Sigmoid colon (tissue), 6 donors: ENCODE measurements at regions not wholly inside any gene's neighbourhood (a gene's known extent, or its start where the extent isn't known, plus 50 kb on each side); places are given as distances from the start of the nearest gene placed in this dataset.

ENCODE experiments used
- DNase-seq: peaks from one replicate; pipeline ENCODE4 v3.0.0-alpha.2; 2019
- H3K27ac ChIP-seq, 4 donors: fragments of 200-600 bp; sonication (generic); one replicate each; pipeline ENCODE4 v1.5.1; 2016 to 2019; ENCODE audit warnings: mild to moderate bottlenecking in 1 of 4
- H3K27me3 ChIP-seq, 3 donors: fragments of 200-600 bp; sonication (generic); one replicate each; pipeline ENCODE4 v1.5.1; 2019; ENCODE audit warnings: mild to moderate bottlenecking in 1 of 3
- H3K36me3 ChIP-seq, 4 donors: fragments of 200-600 bp; sonication (generic); one replicate each; pipeline ENCODE4 v1.5.1; 2016 to 2019
- H3K4me1 ChIP-seq, 4 donors: fragments of 200-600 bp; sonication (generic); one replicate each; pipeline ENCODE4 v1.5.1; 2017 to 2019
- H3K4me3 ChIP-seq, 4 donors: fragments of 200-600 bp; sonication (generic); one replicate each; pipeline ENCODE4 v1.5.1; 2017 to 2019; ENCODE audit warnings: mild to moderate bottlenecking in 2 of 4, moderate library complexity in 1 of 4
- H3K9me3 ChIP-seq, 4 donors: fragments of 200-600 bp in 3 of 4; sonication (generic) in 3 of 4; one replicate each; pipeline versions ENCODE4 v1.5.1 to v1.6.1; 2013 to 2019
- CTCF ChIP-seq, 4 experiments: fragments of 450-650 bp in 3 of 4; fragments of 200-600 bp in 1 of 4; IDR thresholded peaks; one replicate each; pipeline ENCODE4 v1.5.1; 2016 to 2019; ENCODE audit warnings: antibody characterized with exemption in 4 of 4, mild to moderate bottlenecking in 3 of 4, moderate library complexity in 2 of 4
- EP300 ChIP-seq, 4 donors: sonication (generic); formaldehyde crosslinking; IDR thresholded peaks; one replicate each; pipeline ENCODE4 v1.6.1; 2017; ENCODE audit warnings: antibody characterized with exemption in 4 of 4
- POLR2A ChIP-seq, 2 donors: fragments of 450-650 bp; IDR thresholded peaks; one replicate each; pipeline ENCODE4 v1.6.1; 2016; ENCODE audit warnings: antibody characterized with exemption in 2 of 2, mild to moderate bottlenecking in 2 of 2, moderate library complexity in 2 of 2
- POLR2AphosphoS5 ChIP-seq, 4 donors: sonication (generic); formaldehyde crosslinking; IDR thresholded peaks; one replicate each; pipeline ENCODE4 v1.6.1; 2017; ENCODE audit warnings: antibody characterized with exemption in 4 of 4
- WGBS, 2 donors: extraction: QIAGEN DNeasy Blood & Tissue Kit; methylation state at CpG; one replicate each; pipeline ENCODE4 v1.1.7; 2013; 5-methylcytosine and 5-hydroxymethylcytosine counted together
- intact Hi-C: fragments of 100-400 bp; cut with DNase I; formaldehyde crosslinking; loops from one replicate; pipeline ENCODE4 v1.15.1; 2023
- donor health status: healthy with polysubstance abuse.
- donor health status: healthy.

GRCh38 chr7:101707587-101707986 lies 78.5 kb upstream of the MYL10 start:
- no peaks in the 10 kb centered on the region for H3K4me1 ChIP-seq
- H3K27ac ChIP-seq, result no peak overlapping the region
- H3K9me3 ChIP-seq, result no peaks in the 10 kb centered on the region
- DNase-seq, result no peak
- intact Hi-C loops, result no loop called here
- peak in 1 of 2 donors; percentile 17 for TF ChIP-seq POLR2A (IDR thresholded peaks at IDR 0.05)
- no peak for TF ChIP-seq CTCF (IDR thresholded peaks at IDR 0.05)
- H3K27me3 ChIP-seq, result peaks cover 0 to 7% (median 0%) of the 10 kb centered on the region in 3 donors
- WGBS, 2 donors, result 12 to 65% methylated on average over 8 of the region's 8 CpGs
- no peak overlapping the region for H3K4me3 ChIP-seq
- H3K36me3 ChIP-seq, result no peaks in the 10 kb centered on the region

DNA sequence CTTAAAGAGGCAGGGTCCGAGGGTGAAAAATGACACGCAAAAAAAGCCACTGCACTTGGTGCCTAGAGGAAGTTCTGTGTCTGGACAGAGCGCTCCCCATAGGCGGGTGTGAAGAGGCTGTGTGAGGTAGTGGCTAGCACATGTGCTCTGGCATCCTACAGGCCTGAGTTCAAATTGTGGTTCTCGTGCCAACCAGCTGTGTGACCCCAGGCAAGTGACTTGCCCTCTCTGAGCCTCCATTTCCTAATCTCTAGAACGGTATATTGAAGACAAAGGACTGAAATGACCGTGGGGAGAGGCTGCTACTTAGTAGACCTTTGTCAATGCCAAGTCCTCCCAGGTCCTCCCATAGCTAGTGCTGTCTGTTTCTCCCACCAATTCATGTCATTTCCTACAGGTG lies 79.1 kb upstream of the MYL10 start:
- Histone ChIP-seq H3K36me3 (no peaks in the 10 kb centered on the region), H3K27me3 (peaks cover 0 to 7% (median 0%) of the 10 kb centered on the region in 3 donors), H3K4me1 (no peaks in the 10 kb centered on the region), H3K4me3 (no peak overlapping the region), H3K9me3 (no peaks in the 10 kb centered on the region), H3K27ac (no peak overlapping the region)
- no peak for TF ChIP-seq CTCF (IDR thresholded peaks at IDR 0.05)
- no peak for TF ChIP-seq POLR2AphosphoS5 (IDR thresholded peaks at IDR 0.05)
- no peak for TF ChIP-seq EP300 (IDR thresholded peaks at IDR 0.05)
- no peak for TF ChIP-seq POLR2A (IDR thresholded peaks at IDR 0.05)
- no peak for DNase-seq
- WGBS, 2 donors, result 30 to 76% methylated on average over 7 of the region's 7 CpGs
- intact Hi-C loops, result no loop called here

DNA sequence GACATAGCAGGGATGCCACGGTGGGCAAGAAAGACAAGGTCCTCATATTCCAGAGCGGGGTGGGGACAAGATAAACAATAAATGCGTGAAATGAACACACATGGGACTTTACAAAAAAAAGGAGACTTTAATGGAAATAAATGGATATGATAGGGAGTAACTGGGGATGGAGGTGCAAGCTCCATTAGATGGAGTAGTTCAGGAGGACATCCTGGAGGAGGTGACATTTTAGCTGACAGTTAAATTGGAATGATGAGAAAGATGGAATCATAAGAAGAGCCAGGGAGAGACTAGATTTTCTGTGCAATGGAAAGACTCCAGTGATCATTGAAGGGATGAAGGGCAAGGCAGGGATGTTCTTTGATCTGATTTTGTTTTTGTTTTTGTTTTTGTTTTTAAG lies 83.6 kb upstream of the MYL10 start:
- intact Hi-C loops, result no loop called here
- WGBS, 2 donors, result 70 to 87% methylated on average over 3 of the region's 3 CpGs
- Histone ChIP-seq H3K4me1 (no peaks in the 10 kb centered on the region), H3K36me3 (no peaks in the 10 kb centered on the region), H3K9me3 (no peaks in the 10 kb centered on the region), H3K27me3 (no peaks in the 10 kb centered on the region), H3K4me3 (no peak overlapping the region), H3K27ac (no peak overlapping the region)
- TF ChIP-seq POLR2A (IDR thresholded peaks at IDR 0.05) (no peak), POLR2AphosphoS5 (IDR thresholded peaks at IDR 0.05) (no peak), CTCF (IDR thresholded peaks at IDR 0.05) (no peak), EP300 (IDR thresholded peaks at IDR 0.05) (no peak)
- no peak for DNase-seq

GRCh38 chr7:101714097-101714496 lies 85.0 kb upstream of the MYL10 start:
- H3K9me3 ChIP-seq, result no peaks in the 10 kb centered on the region
- no peak overlapping the region for H3K27ac ChIP-seq
- no peaks in the 10 kb centered on the region for H3K4me1 ChIP-seq
- no peaks in the 10 kb centered on the region for H3K27me3 ChIP-seq
- intact Hi-C loops, result no loop called here
- WGBS, 2 donors, result 91% methylated on average over 7 of the region's 7 CpGs
- no peaks in the 10 kb centered on the region for H3K36me3 ChIP-seq
- DNase-seq, result no peak
- no peak overlapping the region for H3K4me3 ChIP-seq
- TF ChIP-seq CTCF (IDR thresholded peaks at IDR 0.05), result no peak

DNA sequence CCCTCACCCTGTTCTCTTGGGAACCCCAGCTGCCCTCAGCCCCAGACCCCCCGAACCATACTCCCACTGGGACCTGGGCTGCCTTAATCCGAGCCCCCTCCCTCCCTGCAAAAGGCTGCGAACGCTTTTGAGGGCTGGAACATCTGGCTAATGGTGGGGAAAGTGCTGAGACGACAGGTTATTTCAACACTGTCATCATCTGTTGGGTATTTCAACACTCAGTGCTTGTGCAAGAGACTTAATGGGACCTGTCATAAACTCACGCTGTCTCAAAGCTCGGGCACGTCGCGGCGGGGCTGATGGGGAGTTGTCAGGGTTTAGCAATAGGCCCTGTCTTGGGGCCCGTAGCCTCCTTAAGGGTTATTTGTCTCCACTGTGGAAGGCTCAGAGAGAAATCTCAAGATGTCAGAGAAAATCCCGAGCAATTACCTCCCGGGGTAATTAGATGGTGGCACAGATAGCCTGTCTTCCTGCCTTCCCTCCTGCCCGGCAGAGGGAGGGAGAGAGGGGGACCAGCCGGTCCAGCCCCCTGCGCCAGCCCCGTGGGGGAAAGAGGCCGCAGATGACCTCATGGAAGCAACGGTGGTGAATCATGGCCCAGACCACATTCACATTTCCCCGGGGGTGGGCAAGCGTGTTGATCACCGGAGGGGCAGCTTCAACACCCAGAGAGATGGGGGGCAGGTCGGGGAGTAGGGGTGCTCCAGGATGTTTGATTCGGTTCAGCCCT lies 88.7 kb upstream of the MYL10 start:
- H3K9me3 ChIP-seq, result no peaks in the 10 kb centered on the region
- 28 to 51% methylated on average over 25 of the region's 25 CpGs for WGBS, 2 donors
- no peaks in the 10 kb centered on the region for H3K36me3 ChIP-seq
- no peak overlapping the region for H3K4me3 ChIP-seq
- TF ChIP-seq POLR2AphosphoS5 (IDR thresholded peaks at IDR 0.05) (peak in 2 of 4 donors; percentile 53 to 55), EP300 (IDR thresholded peaks at IDR 0.05) (no peak)
- intact Hi-C loops, result no loop called here
- peak; percentile 84 for DNase-seq
- peaks cover 0 to 9% (median 5%) of the 10 kb centered on the region in 4 donors for H3K4me1 ChIP-seq
- H3K27ac ChIP-seq, result peak overlapping the region in 1 of 4 donors; percentile 20
- H3K27me3 ChIP-seq, result no peaks in the 10 kb centered on the region
